ENCODE measurements at regions not wholly inside any gene's neighbourhood (a gene's known extent, or its start where the extent isn't known, plus 50 kb on each side); places are given as distances from the start of the nearest gene placed in this dataset.

- TF ChIP-seq EZH2 (IDR thresholded peaks at IDR 0.05; ENCODE audit: borderline replicate concordance, low read depth, low read length, severe bottlenecking) (no peak), CTCF (IDR thresholded peaks at IDR 0.05; ENCODE audit: borderline replicate concordance, extremely low read depth, low read length, poor library complexity, severe bottlenecking) (no peak)
These were observed 380.8 kb downstream of the KCNRG start for GRCh38 chr13:50396001-50396400.
